WTC11 (cell line): ENCODE measurements at regions not wholly inside any gene's neighbourhood (a gene's known extent, or its start where the extent isn't known, plus 50 kb on each side); places are given as distances from the start of the nearest gene placed in this dataset.

Experiments used
- JUN ChIP-seq: sonication (generic); formaldehyde crosslinking; IDR thresholded peaks from 2 replicates; pipeline ENCODE4 v1.8.0; 2023; ENCODE audit warnings: mild to moderate bottlenecking, missing genetic modification reagents
- ZBTB21 ChIP-seq: sonication (generic); formaldehyde crosslinking; IDR thresholded peaks from 2 replicates; pipeline ENCODE4 v1.8.1; 2023; ENCODE audit warnings: mild to moderate bottlenecking, missing genetic modification reagents, borderline replicate concordance
- TF ChIP-seq, protein P1 (sequence below): fragments of 200-600 bp; IDR thresholded peaks from 2 replicates; pipeline ENCODE4 v1.8.0; 2022; ENCODE audit warnings: antibody characterized with exemption

DNA sequence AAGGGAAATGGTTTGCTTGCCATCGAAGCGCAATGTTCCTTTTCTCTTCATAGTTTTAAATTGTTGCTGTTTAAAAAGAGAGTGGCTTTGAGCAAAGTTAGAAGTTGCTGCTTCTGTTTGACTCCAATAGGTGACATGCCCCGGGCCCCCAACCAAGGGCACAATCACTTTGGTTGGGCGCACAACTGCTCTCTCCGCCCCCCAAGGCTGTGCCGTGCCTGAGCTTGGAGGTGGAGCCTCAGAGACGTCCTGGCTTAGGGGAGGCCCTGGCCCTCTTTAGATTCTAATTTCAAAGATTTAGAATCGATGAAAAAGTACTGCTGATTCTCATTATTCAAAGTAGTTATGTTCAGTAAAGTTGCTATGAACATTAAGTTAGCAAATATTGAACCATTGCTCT lies 725.9 kb downstream of the COL12A1 start:
- TF ChIP-seq JUN (no peak), ZBTB21 (CRISPR knock-in tag) (no peak)
- TF ChIP-seq, protein P1, sequence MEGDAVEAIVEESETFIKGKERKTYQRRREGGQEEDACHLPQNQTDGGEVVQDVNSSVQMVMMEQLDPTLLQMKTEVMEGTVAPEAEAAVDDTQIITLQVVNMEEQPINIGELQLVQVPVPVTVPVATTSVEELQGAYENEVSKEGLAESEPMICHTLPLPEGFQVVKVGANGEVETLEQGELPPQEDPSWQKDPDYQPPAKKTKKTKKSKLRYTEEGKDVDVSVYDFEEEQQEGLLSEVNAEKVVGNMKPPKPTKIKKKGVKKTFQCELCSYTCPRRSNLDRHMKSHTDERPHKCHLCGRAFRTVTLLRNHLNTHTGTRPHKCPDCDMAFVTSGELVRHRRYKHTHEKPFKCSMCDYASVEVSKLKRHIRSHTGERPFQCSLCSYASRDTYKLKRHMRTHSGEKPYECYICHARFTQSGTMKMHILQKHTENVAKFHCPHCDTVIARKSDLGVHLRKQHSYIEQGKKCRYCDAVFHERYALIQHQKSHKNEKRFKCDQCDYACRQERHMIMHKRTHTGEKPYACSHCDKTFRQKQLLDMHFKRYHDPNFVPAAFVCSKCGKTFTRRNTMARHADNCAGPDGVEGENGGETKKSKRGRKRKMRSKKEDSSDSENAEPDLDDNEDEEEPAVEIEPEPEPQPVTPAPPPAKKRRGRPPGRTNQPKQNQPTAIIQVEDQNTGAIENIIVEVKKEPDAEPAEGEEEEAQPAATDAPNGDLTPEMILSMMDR = no peak
